H1 (cell line): ENCODE measurements at regions not wholly inside any gene's neighbourhood (a gene's known extent, or its start where the extent isn't known, plus 50 kb on each side); places are given as distances from the start of the nearest gene placed in this dataset.

Source experiments
- CTCF ChIA-PET: fragments of 300-600 bp; sonication (Branson Sonifier 250); formaldehyde crosslinking; loops from one replicate; lab custom pipeline; 2021; ENCODE audit not compliant: partially characterized antibody; lab: Charles Lee
- POLR2A ChIA-PET: fragments of 300-600 bp; sonication (Branson Sonifier 250); formaldehyde crosslinking; loops from one replicate; lab custom pipeline; 2021; ENCODE audit warnings: inconsistent platforms; ENCODE audit not compliant: partially characterized antibody; lab: Charles Lee
- DNase-seq, 2 experiments: peaks; one replicate each; pipeline versions ENCODE4 v3.0.0 to v3.0.0-alpha.2; 2010 to 2022; ENCODE audit warnings: low spot score in 2 of 2, low read depth in 1 of 2, mixed read lengths in 1 of 2
- FAIRE-seq: peaks from 2 replicates; lab custom pipeline; 2011; peaks lifted over from hg19 to GRCh38; lab: Jason Lieb, UNC
- H2AFZ ChIP-seq: 2 replicates; pipeline ENCODE4 v1.8.1; 2012; ENCODE audit warnings: low read length, inconsistent platforms
- H2AK5ac ChIP-seq: 2 replicates; pipeline ENCODE4 v1.6.1; 2013; ENCODE audit warnings: low read depth, low read length
- H2BK120ac ChIP-seq: replicated peaks from 2 replicates; pipeline ENCODE3; 2013; ENCODE audit warnings: low read depth, low read length, inconsistent platforms
- H2BK12ac ChIP-seq: 2 replicates; pipeline ENCODE4 v1.6.1; 2013; ENCODE audit warnings: low read depth, low read length
- H2BK15ac ChIP-seq: 2 replicates; pipeline ENCODE4 v1.6.1; 2013; ENCODE audit warnings: low read length
- H2BK20ac ChIP-seq: 2 replicates; pipeline ENCODE4 v1.6.1; 2013; ENCODE audit warnings: low read length
- H2BK5ac ChIP-seq: 2 replicates; pipeline ENCODE4 v1.6.1; 2013; ENCODE audit warnings: low read depth, low read length
- H3K14ac ChIP-seq: 2 replicates; pipeline ENCODE4 v1.6.1; 2013; ENCODE audit warnings: inconsistent platforms; ENCODE audit not compliant: insufficient read length
- H3K18ac ChIP-seq: 2 replicates; pipeline ENCODE4 v1.6.1; 2013; ENCODE audit warnings: low read length; ENCODE audit errors: extremely low read depth
- H3K23ac ChIP-seq: 2 replicates; pipeline ENCODE4 v1.6.1; 2013; ENCODE audit warnings: inconsistent platforms; ENCODE audit not compliant: insufficient read length
- H3K23me2 ChIP-seq: 2 replicates; pipeline ENCODE4 v1.6.1; 2013; ENCODE audit warnings: low read depth, low read length
- H3K27ac ChIP-seq: 2 replicates; pipeline ENCODE4 v1.6.1; 2011; ENCODE audit warnings: low read depth, low read length, inconsistent platforms
- H3K27me3 ChIP-seq, 4 experiments: replicated peaks in 1 of 4; 1 replicate in 1 of 4; 2 replicates in 3 of 4; pipeline versions ENCODE4 v1.6.1 to v1.8.1; 2011 to 2013; ENCODE audit warnings: low read length in 3 of 4, mild to moderate bottlenecking in 3 of 4, inconsistent platforms in 2 of 4, mixed read lengths in 2 of 4, moderate library complexity in 1 of 4; ENCODE audit not compliant: control insufficient read depth in 3 of 4, insufficient read depth in 3 of 4; ENCODE audit errors: extremely low read depth in 1 of 4
- H3K36me3 ChIP-seq, 4 experiments: 2 replicates each; pipeline versions ENCODE4 v1.6.1 to v1.8.1; 2011 to 2013; ENCODE audit warnings: mild to moderate bottlenecking in 4 of 4, low read length in 3 of 4, moderate library complexity in 2 of 4, control low read depth in 1 of 4, inconsistent platforms in 1 of 4; ENCODE audit not compliant: insufficient read depth in 4 of 4, control insufficient read depth in 2 of 4
- H3K4ac ChIP-seq: replicated peaks from 2 replicates; pipeline ENCODE3; 2013; ENCODE audit warnings: low read length, low read depth, mixed read lengths, inconsistent platforms; ENCODE audit not compliant: insufficient read length
- H3K4me1 ChIP-seq, 4 experiments: replicated peaks in 1 of 4; 1 replicate in 1 of 4; 2 replicates in 3 of 4; pipeline versions ENCODE4 v1.6.1 to v1.8.1; 2011 to 2013; ENCODE audit warnings: low read length in 3 of 4, inconsistent platforms in 2 of 4, mixed read lengths in 1 of 4; ENCODE audit not compliant: insufficient read depth in 4 of 4, control insufficient read depth in 3 of 4
- H3K4me2 ChIP-seq, 2 experiments: 2 replicates each; pipeline versions ENCODE4 v1.6.1 to v1.8.1; 2011 to 2013; ENCODE audit warnings: low read depth in 2 of 2, low read length in 2 of 2, control low read depth in 1 of 2, inconsistent platforms in 1 of 2, mild to moderate bottlenecking in 1 of 2; ENCODE audit not compliant: insufficient read depth in 1 of 2
- H3K4me3 ChIP-seq, 4 experiments: fragments of 200-600, 300-600 bp in 1 of 4; sonication (generic), shearing (Covaris generic), sonication (Bioruptor Twin) in 1 of 4; 2 replicates each; pipeline versions ENCODE4 v1.5.1 to v1.8.1; 2011 to 2016; ENCODE audit warnings: low read length in 4 of 4, low read depth in 3 of 4, control low read depth in 2 of 4, inconsistent platforms in 2 of 4, mild to moderate bottlenecking in 2 of 4, mixed read lengths in 1 of 4, moderate library complexity in 1 of 4; ENCODE audit not compliant: insufficient read depth in 2 of 4; ENCODE audit errors: extremely low read depth in 1 of 4
- H3K56ac ChIP-seq: replicated peaks from 2 replicates; pipeline ENCODE3; 2013; ENCODE audit warnings: low read depth, mild to moderate bottlenecking, mixed read lengths, low read length, inconsistent platforms; ENCODE audit not compliant: insufficient read length
- H3K79me1 ChIP-seq: 2 replicates; pipeline ENCODE4 v1.6.1; 2013; ENCODE audit warnings: low read depth, low read length, control low read depth
- H3K79me2 ChIP-seq, 2 experiments: 2 replicates each; pipeline versions ENCODE4 v1.6.1 to v1.8.1; 2012 to 2013; ENCODE audit warnings: low read length in 2 of 2, mild to moderate bottlenecking in 2 of 2, inconsistent platforms in 1 of 2; ENCODE audit not compliant: insufficient read depth in 2 of 2, control insufficient read depth in 1 of 2
- H3K9ac ChIP-seq, 4 experiments: replicated peaks in 1 of 4; 1 replicate in 1 of 4; 2 replicates in 3 of 4; pipeline versions ENCODE4 v1.6.1 to v1.8.1; 2011 to 2013; ENCODE audit warnings: low read depth in 3 of 4, low read length in 3 of 4, control low read depth in 2 of 4, mild to moderate bottlenecking in 2 of 4, moderate library complexity in 2 of 4, inconsistent platforms in 1 of 4; ENCODE audit errors: extremely low read depth in 1 of 4
- H3K9me3 ChIP-seq, 2 experiments: 2 replicates each; pipeline versions ENCODE4 v1.6.1 to v1.8.1; 2012 to 2013; ENCODE audit warnings: mild to moderate bottlenecking in 2 of 2, moderate library complexity in 2 of 2, control low read depth in 1 of 2, inconsistent platforms in 1 of 2, low read depth in 1 of 2, low read length in 1 of 2, mixed read lengths in 1 of 2; ENCODE audit not compliant: insufficient read depth in 2 of 2
- H4K20me1 ChIP-seq, 2 experiments: replicated peaks in 1 of 2; 2 replicates each; pipeline versions ENCODE3 to v1.8.1; 2011 to 2013; ENCODE audit warnings: inconsistent platforms in 2 of 2, low read length in 2 of 2, mild to moderate bottlenecking in 1 of 2; ENCODE audit not compliant: insufficient read depth in 2 of 2, control insufficient read depth in 1 of 2
- H4K5ac ChIP-seq: 2 replicates; pipeline ENCODE4 v1.6.1; 2013; ENCODE audit warnings: low read length, low read depth, mixed read lengths, inconsistent platforms; ENCODE audit not compliant: insufficient read length
- H4K8ac ChIP-seq: 2 replicates; pipeline ENCODE4 v1.8.0; 2013; ENCODE audit warnings: mild to moderate bottlenecking, moderate library complexity, low read length, inconsistent platforms; ENCODE audit not compliant: insufficient read depth; ENCODE audit errors: extremely low read depth
- H4K91ac ChIP-seq: replicated peaks from 2 replicates; pipeline ENCODE3; 2013; ENCODE audit warnings: low read length, mixed read lengths, inconsistent platforms; ENCODE audit not compliant: insufficient read length
- CTCF ChIP-seq, 3 experiments: IDR thresholded peaks; 1 replicate in 2 of 3; 2 replicates in 1 of 3; pipeline versions ENCODE4 v1.5.1 to v1.6.1; 2011; ENCODE audit warnings: low read length in 3 of 3, mild to moderate bottlenecking in 3 of 3, inconsistent platforms in 2 of 3, low read depth in 1 of 3, moderate library complexity in 1 of 3; ENCODE audit not compliant: insufficient read depth in 1 of 3; ENCODE audit errors: control extremely low read depth in 1 of 3
- JUND ChIP-seq: IDR thresholded peaks from 2 replicates; pipeline ENCODE4 v1.6.1; 2011; ENCODE audit warnings: mild to moderate bottlenecking, improper control_type of control experiment, low read length
- NANOG ChIP-seq: IDR thresholded peaks from 2 replicates; pipeline ENCODE4 v1.6.1; 2011; ENCODE audit warnings: low read length, low read depth, mild to moderate bottlenecking, inconsistent platforms; ENCODE audit not compliant: insufficient read depth, poor library complexity, severe bottlenecking
- NRF1 ChIP-seq: IDR thresholded peaks from 2 replicates; pipeline ENCODE4 v1.6.1; 2011; ENCODE audit warnings: mild to moderate bottlenecking, low read depth, low read length, improper control_type of control experiment
- POLR2A ChIP-seq, 2 experiments: IDR thresholded peaks; 1 replicate in 1 of 2; 2 replicates in 1 of 2; pipeline ENCODE4 v1.6.1; 2011; ENCODE audit warnings: low read depth in 2 of 2, low read length in 2 of 2, mild to moderate bottlenecking in 2 of 2; ENCODE audit errors: control extremely low read depth in 1 of 2
- POU5F1 ChIP-seq: IDR thresholded peaks from 2 replicates; pipeline ENCODE4 v1.6.1; 2011; ENCODE audit warnings: low read depth, mild to moderate bottlenecking, low read length, moderate library complexity
- RAD21 ChIP-seq, 2 experiments: IDR thresholded peaks in 1 of 2; conservative IDR thresholded peaks in 1 of 2; 2 replicates each; pipeline ENCODE4 v1.6.1; 2011; ENCODE audit warnings: low read depth in 2 of 2, low read length in 2 of 2, improper control_type of control experiment in 1 of 2, inconsistent platforms in 1 of 2, mild to moderate bottlenecking in 1 of 2, moderate library complexity in 1 of 2
- RFX5 ChIP-seq: IDR thresholded peaks from 2 replicates; pipeline ENCODE4 v1.6.1; 2011; ENCODE audit warnings: low read depth, low read length, improper control_type of control experiment, borderline replicate concordance
- SIX5 ChIP-seq: IDR thresholded peaks from 2 replicates; pipeline ENCODE4 v1.6.1; 2011; ENCODE audit warnings: mild to moderate bottlenecking, low read depth, low read length
- SP1 ChIP-seq: IDR thresholded peaks from 2 replicates; pipeline ENCODE4 v1.6.1; 2011; ENCODE audit warnings: low read depth, low read length
- SP2 ChIP-seq: IDR thresholded peaks from 2 replicates; pipeline ENCODE4 v1.6.1; 2012; ENCODE audit warnings: mild to moderate bottlenecking, low read length, inconsistent platforms
- SP4 ChIP-seq: IDR thresholded peaks from 2 replicates; pipeline ENCODE4 v1.6.1; 2012; ENCODE audit warnings: low read length, inconsistent platforms
- ZNF274 ChIP-seq: IDR thresholded peaks from 2 replicates; pipeline ENCODE4 v1.7.0; 2012; ENCODE audit warnings: low read length, borderline replicate concordance; ENCODE audit errors: extremely low read depth
- WGBS, 2 experiments: shearing (Covaris generic) in 1 of 2; methylation state at CpG; one replicate each; pipeline versions ENCODE4 v1.1.6 to v1.1.7; 2013 to 2015; ENCODE audit warnings: low lambda C conversion rate in 2 of 2, mixed read lengths in 2 of 2, inconsistent platforms in 1 of 2, low coverage in 1 of 2, missing lambda C conversion rate in 1 of 2; ENCODE audit not compliant: insufficient replicate concordance in 2 of 2, insufficient coverage in 1 of 2, insufficient read length in 1 of 2; ENCODE audit errors: extremely low coverage in 1 of 2, missing lambda C conversion rate in 1 of 2; 5-methylcytosine and 5-hydroxymethylcytosine counted together

- no peak overlapping the region for H4K91ac ChIP-seq
- 92% methylated on average over 4 of the region's 4 CpGs; no CpG with 5 or more reads in 1 of the 2 experiments for WGBS, 2 experiments
- no peaks in the 10 kb centered on the region for H3K36me3 ChIP-seq
- no peaks in the 10 kb centered on the region for H3K23me2 ChIP-seq
- H3K9me3 ChIP-seq, result no peaks in the 10 kb centered on the region
- DNase-seq (no peak), FAIRE-seq (no peak)
- H2AK5ac ChIP-seq, result no peak overlapping the region
- H2BK12ac ChIP-seq, result no peak overlapping the region
- H3K4me2 ChIP-seq, result no peak overlapping the region
- H3K27ac ChIP-seq, result no peak overlapping the region
- H3K79me1 ChIP-seq, result no peaks in the 10 kb centered on the region
- no peak overlapping the region for H2BK15ac ChIP-seq
- POLR2A ChIA-PET, result no interaction called here
- no peak overlapping the region for H3K23ac ChIP-seq
- H3K79me2 ChIP-seq, result no peaks in the 10 kb centered on the region
- H3K4me1 ChIP-seq, result peaks cover 2 to 10% (median 7%) of the 10 kb centered on the region in 4 experiments; a peak in 4 of 7 replicates
- no peak overlapping the region for H2AFZ ChIP-seq
- no peak overlapping the region for H4K5ac ChIP-seq
- no peaks in the 10 kb centered on the region for H3K27me3 ChIP-seq
- H3K18ac ChIP-seq, result no peak overlapping the region
- H3K9ac ChIP-seq, result no peak overlapping the region
- no peak overlapping the region for H2BK5ac ChIP-seq
- H4K20me1 ChIP-seq, result no peaks in the 10 kb centered on the region
- H3K4me3 ChIP-seq, result no peak overlapping the region
- H3K56ac ChIP-seq, result no peak overlapping the region
- H2BK20ac ChIP-seq, result no peak overlapping the region
- no peak overlapping the region for H3K4ac ChIP-seq
- no peak overlapping the region for H2BK120ac ChIP-seq
- no peak overlapping the region for H3K14ac ChIP-seq
- CTCF ChIA-PET, result interaction anchor here (0.6 to 1.4 kb wide), 2 partner anchors 14 to 192 kb away, joined by 3 to 4 read pairs; no protein-coding TSS in a partner anchor
- H4K8ac ChIP-seq, result no peak overlapping the region
- TF ChIP-seq RFX5 (no peak), CTCF (IDR thresholded peaks at IDR 0.05; ENCODE audit: control extremely low read depth in 1 of 3, insufficient read depth in 1 of 3, low read depth in 1 of 3, low read length in 3 of 3) (no peak), NANOG (no peak), POLR2A (IDR thresholded peaks at IDR 0.05; ENCODE audit: control extremely low read depth in 1 of 2, low read depth in 2 of 2, low read length in 2 of 2) (no peak), SIX5 (no peak), NRF1 (no peak), SP4 (no peak), JUND (no peak), POU5F1 (no peak), SP1 (no peak), ZNF274 (no peak), SP2 (no peak), RAD21 (IDR thresholded peaks at IDR 0.05 in 1 of 2, conservative IDR thresholded peaks at IDR 0.05 in 1 of 2; ENCODE audit: low read depth in 2 of 2, low read length in 2 of 2) (no peak)
These were observed 255.4 kb downstream of the WDR11 start for GRCh38 chr10:121106611-121107010.
